Activated CD8-positive, alpha-beta memory T cell treated with anti-CD3 and anti-CD28 coated beads for 24 hours (primary cell): ENCODE measurements at regions not wholly inside any gene's neighbourhood (a gene's known extent, or its start where the extent isn't known, plus 50 kb on each side); places are given as distances from the start of the nearest gene placed in this dataset.
"Not testable (repeated sequence)": the region's sequence is repeated elsewhere in the genome, so short reads cannot be mapped to it uniquely, and the experiment has no call there.

Experiments used
- DNase-seq: peaks from one replicate; pipeline ENCODE4 v3.0.0-alpha.2; 2020

- not testable (repeated sequence) for DNase-seq
These were observed 53.1 kb upstream of the LPCAT1 start for GRCh38 chr5:1576851-1577250.

DNA sequence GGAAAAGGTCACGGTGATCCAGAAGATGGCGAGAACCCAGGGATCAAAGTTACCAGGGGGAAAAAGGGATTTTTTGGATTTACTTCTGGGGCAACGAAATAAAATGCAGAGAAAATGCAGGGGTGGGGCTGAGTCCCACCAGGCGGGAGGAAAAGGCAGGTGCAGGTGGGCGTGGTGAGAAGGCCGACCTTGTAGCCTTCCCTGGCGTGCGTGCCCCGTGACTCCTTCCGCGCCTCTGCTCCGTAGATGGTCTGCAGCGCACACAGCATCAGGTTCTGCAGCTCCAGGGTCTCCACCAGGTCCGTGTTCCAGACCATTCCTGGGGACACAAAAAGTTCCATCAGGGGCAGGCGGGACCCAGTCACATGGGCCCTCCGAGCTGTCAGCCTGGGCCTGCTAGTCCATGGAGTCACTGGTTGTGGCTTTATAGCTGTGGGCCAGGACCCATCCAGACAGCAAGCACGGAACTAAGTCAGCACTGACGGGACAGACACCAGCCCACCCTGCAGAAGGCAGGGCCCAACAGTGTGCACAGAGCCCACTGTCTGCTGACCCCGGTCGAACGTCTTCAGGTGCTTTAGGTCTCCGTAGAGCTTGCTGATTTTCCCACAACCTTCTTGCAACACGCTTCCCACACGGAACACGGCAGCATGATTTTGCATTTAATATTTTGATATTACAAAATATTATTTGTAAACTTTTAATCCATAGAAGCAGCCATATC is 52.4 kb upstream of the LPCAT1 start:
- not testable (repeated sequence) for DNase-seq

GRCh38 chr5:1575491-1575890 is 51.7 kb upstream of the LPCAT1 start:
- DNase-seq = not testable (repeated sequence)

GRCh38 chr5:1574023-1574318 is 50.2 kb upstream of the LPCAT1 start:
- not testable (repeated sequence) for DNase-seq

GRCh38 chr5:1573217-1574022 is 49.7 kb upstream of the LPCAT1 start:
- DNase-seq = not testable (repeated sequence)
